ENCODE measurements at regions not wholly inside any gene's neighbourhood (a gene's known extent, or its start where the extent isn't known, plus 50 kb on each side); places are given as distances from the start of the nearest gene placed in this dataset.

GRCh38 chr19:46911456-46911855 is 50.7 kb downstream of the ARHGAP35 start:
- DNase-seq, result no peak
- H3K27me3 ChIP-seq (ENCODE audit: control insufficient read depth, insufficient read depth, low read length), result no peaks in the 10 kb centered on the region
- no peak overlapping the region for H3K27ac ChIP-seq (ENCODE audit: low read length)
- no peaks in the 10 kb centered on the region for H3K36me3 ChIP-seq (ENCODE audit: control insufficient read depth, insufficient read depth, low read length)
- H3K4me1 ChIP-seq (ENCODE audit: control insufficient read depth, insufficient read depth, low read length), result peaks cover 10% of the 10 kb centered on the region
- H3K4me3 ChIP-seq (ENCODE audit: low read length), result no peak overlapping the region
- H3K9me3 ChIP-seq (ENCODE audit: control insufficient read depth, low read depth, low read length), result no peaks in the 10 kb centered on the region

- Histone ChIP-seq H3K4me3 (ENCODE audit: low read length) (no peak overlapping the region), H3K9me3 (ENCODE audit: control insufficient read depth, low read depth, low read length) (no peaks in the 10 kb centered on the region), H3K4me1 (ENCODE audit: control insufficient read depth, insufficient read depth, low read length) (peaks cover 10% of the 10 kb centered on the region), H3K27ac (ENCODE audit: low read length) (no peak overlapping the region), H3K27me3 (ENCODE audit: control insufficient read depth, insufficient read depth, low read length) (no peaks in the 10 kb centered on the region), H3K36me3 (ENCODE audit: control insufficient read depth, insufficient read depth, low read length) (peaks cover under 1% of the 10 kb centered on the region)
- no peak for DNase-seq
- WGBS (ENCODE audit: insufficient coverage, low lambda C conversion rate), result no CpG with 5 or more reads among the region's 6 CpGs
Observed at GRCh38 chr19:46913198-46913851, 52.5 kb downstream of the ARHGAP35 start.

GRCh38 chr19:46913852-46914430 is 53.1 kb downstream of the ARHGAP35 start:
- DNase-seq, result peak in 1 of 2 donors; percentile 33
- H3K27ac ChIP-seq (ENCODE audit: low read length), result no peak overlapping the region

DNA sequence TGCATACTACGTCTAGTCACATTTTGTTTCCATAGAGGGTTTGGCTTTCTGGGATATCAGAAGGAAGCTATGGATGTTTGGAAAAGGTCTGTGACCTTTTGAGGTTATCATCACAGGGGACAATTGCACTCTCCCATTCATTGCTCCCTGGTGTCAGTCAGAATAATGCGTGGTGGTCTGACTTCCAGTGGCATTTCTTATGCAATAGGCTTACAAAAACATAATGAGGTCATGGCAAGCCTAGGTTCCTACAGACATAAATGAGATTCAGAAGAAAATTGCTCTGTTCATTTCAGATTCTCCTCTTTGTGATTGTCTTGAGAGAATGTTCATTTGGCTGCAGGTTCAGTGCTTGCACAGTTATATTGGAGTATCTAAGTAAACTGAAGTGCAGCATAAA is 54.6 kb downstream of the ARHGAP35 start:
- Histone ChIP-seq H3K9me3 (ENCODE audit: control insufficient read depth, low read depth, low read length) (no peaks in the 10 kb centered on the region), H3K4me1 (ENCODE audit: control insufficient read depth, insufficient read depth, low read length) (peaks cover 10% of the 10 kb centered on the region), H3K4me3 (ENCODE audit: low read length) (no peak overlapping the region), H3K27ac (ENCODE audit: low read length) (no peak overlapping the region), H3K36me3 (ENCODE audit: control insufficient read depth, insufficient read depth, low read length) (peaks cover 21% of the 10 kb centered on the region), H3K27me3 (ENCODE audit: control insufficient read depth, insufficient read depth, low read length) (no peaks in the 10 kb centered on the region)
- WGBS (ENCODE audit: insufficient coverage, low lambda C conversion rate), result no CpG with 5 or more reads among the region's 2 CpGs
- no peak for DNase-seq

More at GRCh38 chr19:46913852-46914430, 53.1 kb downstream of the ARHGAP35 start:
- peaks cover 10% of the 10 kb centered on the region for H3K4me1 ChIP-seq (ENCODE audit: control insufficient read depth, insufficient read depth, low read length)
- no CpG with 5 or more reads among the region's 4 CpGs for WGBS (ENCODE audit: insufficient coverage, low lambda C conversion rate)
- H3K36me3 ChIP-seq (ENCODE audit: control insufficient read depth, insufficient read depth, low read length), result peaks cover 6% of the 10 kb centered on the region
- no peaks in the 10 kb centered on the region for H3K27me3 ChIP-seq (ENCODE audit: control insufficient read depth, insufficient read depth, low read length)
- no peaks in the 10 kb centered on the region for H3K9me3 ChIP-seq (ENCODE audit: control insufficient read depth, low read depth, low read length)
- H3K4me3 ChIP-seq (ENCODE audit: low read length), result no peak overlapping the region

GRCh38 chr19:46917002-46917401 is 56.2 kb downstream of the ARHGAP35 start:
- DNase-seq, result no peak
- Histone ChIP-seq H3K27me3 (ENCODE audit: control insufficient read depth, insufficient read depth, low read length) (no peaks in the 10 kb centered on the region), H3K36me3 (ENCODE audit: control insufficient read depth, insufficient read depth, low read length) (peaks cover 37% of the 10 kb centered on the region), H3K4me1 (ENCODE audit: control insufficient read depth, insufficient read depth, low read length) (peaks cover 10% of the 10 kb centered on the region), H3K9me3 (ENCODE audit: control insufficient read depth, low read depth, low read length) (no peaks in the 10 kb centered on the region), H3K4me3 (ENCODE audit: low read length) (no peak overlapping the region), H3K27ac (ENCODE audit: low read length) (no peak overlapping the region)
- 100% methylated on average over 1 of the region's 5 CpGs for WGBS (ENCODE audit: insufficient coverage, low lambda C conversion rate)

GRCh38 chr19:46919324-46919723 is 58.5 kb downstream of the ARHGAP35 start:
- DNase-seq, result no peak
- Histone ChIP-seq H3K27ac (ENCODE audit: low read length) (no peak overlapping the region), H3K27me3 (ENCODE audit: control insufficient read depth, insufficient read depth, low read length) (no peaks in the 10 kb centered on the region), H3K36me3 (ENCODE audit: control insufficient read depth, insufficient read depth, low read length) (peaks cover 48% of the 10 kb centered on the region), H3K4me1 (ENCODE audit: control insufficient read depth, insufficient read depth, low read length) (peaks cover 6% of the 10 kb centered on the region), H3K4me3 (ENCODE audit: low read length) (no peak overlapping the region), H3K9me3 (ENCODE audit: control insufficient read depth, low read depth, low read length) (no peaks in the 10 kb centered on the region)
- WGBS (ENCODE audit: insufficient coverage, low lambda C conversion rate), result no CpG with 5 or more reads among the region's 8 CpGs

- Histone ChIP-seq H3K36me3 (ENCODE audit: control insufficient read depth, insufficient read depth, low read length) (peaks cover 48% of the 10 kb centered on the region), H3K27me3 (ENCODE audit: control insufficient read depth, insufficient read depth, low read length) (no peaks in the 10 kb centered on the region), H3K9me3 (ENCODE audit: control insufficient read depth, low read depth, low read length) (no peaks in the 10 kb centered on the region), H3K4me1 (ENCODE audit: control insufficient read depth, insufficient read depth, low read length) (peaks cover 16% of the 10 kb centered on the region), H3K27ac (ENCODE audit: low read length) (no peak overlapping the region), H3K4me3 (ENCODE audit: low read length) (no peak overlapping the region)
- no peak for DNase-seq
- WGBS (ENCODE audit: insufficient coverage, low lambda C conversion rate), result no CpG with 5 or more reads among the region's 14 CpGs
Observed at GRCh38 chr19:46920362-46920761, 59.6 kb downstream of the ARHGAP35 start.

- H3K27me3 ChIP-seq (ENCODE audit: control insufficient read depth, insufficient read depth, low read length), result no peaks in the 10 kb centered on the region
- no peak overlapping the region for H3K4me3 ChIP-seq (ENCODE audit: low read length)
- no peak for DNase-seq
- H3K4me1 ChIP-seq (ENCODE audit: control insufficient read depth, insufficient read depth, low read length), result peaks cover 22% of the 10 kb centered on the region
- no peaks in the 10 kb centered on the region for H3K9me3 ChIP-seq (ENCODE audit: control insufficient read depth, low read depth, low read length)
- no peak overlapping the region for H3K27ac ChIP-seq (ENCODE audit: low read length)
- 100% methylated on average over 1 of the region's 7 CpGs for WGBS (ENCODE audit: insufficient coverage, low lambda C conversion rate)
- peaks cover 48% of the 10 kb centered on the region for H3K36me3 ChIP-seq (ENCODE audit: control insufficient read depth, insufficient read depth, low read length)
Observed at GRCh38 chr19:46921071-46921470, 60.3 kb downstream of the ARHGAP35 start.

DNA sequence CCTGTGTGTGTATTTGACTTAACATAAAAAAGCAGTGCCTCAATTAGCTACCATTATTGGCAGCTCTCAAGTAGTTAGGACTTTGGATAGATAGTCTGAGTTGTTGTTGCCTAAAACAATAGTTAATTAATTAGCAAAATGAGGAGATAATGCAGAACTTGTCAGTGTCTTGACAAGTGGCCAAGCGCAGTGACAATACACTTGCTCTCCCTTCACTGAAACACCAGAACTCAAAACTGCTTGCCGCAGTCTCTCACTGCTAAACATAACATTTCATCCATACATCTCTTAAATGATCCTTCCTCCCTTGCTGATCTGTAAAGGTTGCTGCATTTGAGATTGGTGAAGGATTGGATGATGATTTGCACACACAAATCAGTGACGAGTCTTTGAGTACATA is 61.7 kb downstream of the ARHGAP35 start:
- H3K27ac ChIP-seq (ENCODE audit: low read length), result no peak overlapping the region
- WGBS (ENCODE audit: insufficient coverage, low lambda C conversion rate), result no CpG with 5 or more reads among the region's 3 CpGs
- H3K9me3 ChIP-seq (ENCODE audit: control insufficient read depth, low read depth, low read length), result no peaks in the 10 kb centered on the region
- no peaks in the 10 kb centered on the region for H3K27me3 ChIP-seq (ENCODE audit: control insufficient read depth, insufficient read depth, low read length)
- H3K4me1 ChIP-seq (ENCODE audit: control insufficient read depth, insufficient read depth, low read length), result peaks cover 30% of the 10 kb centered on the region
- H3K4me3 ChIP-seq (ENCODE audit: low read length), result no peak overlapping the region
- DNase-seq, result no peak
- peaks cover 51% of the 10 kb centered on the region for H3K36me3 ChIP-seq (ENCODE audit: control insufficient read depth, insufficient read depth, low read length)

DNA sequence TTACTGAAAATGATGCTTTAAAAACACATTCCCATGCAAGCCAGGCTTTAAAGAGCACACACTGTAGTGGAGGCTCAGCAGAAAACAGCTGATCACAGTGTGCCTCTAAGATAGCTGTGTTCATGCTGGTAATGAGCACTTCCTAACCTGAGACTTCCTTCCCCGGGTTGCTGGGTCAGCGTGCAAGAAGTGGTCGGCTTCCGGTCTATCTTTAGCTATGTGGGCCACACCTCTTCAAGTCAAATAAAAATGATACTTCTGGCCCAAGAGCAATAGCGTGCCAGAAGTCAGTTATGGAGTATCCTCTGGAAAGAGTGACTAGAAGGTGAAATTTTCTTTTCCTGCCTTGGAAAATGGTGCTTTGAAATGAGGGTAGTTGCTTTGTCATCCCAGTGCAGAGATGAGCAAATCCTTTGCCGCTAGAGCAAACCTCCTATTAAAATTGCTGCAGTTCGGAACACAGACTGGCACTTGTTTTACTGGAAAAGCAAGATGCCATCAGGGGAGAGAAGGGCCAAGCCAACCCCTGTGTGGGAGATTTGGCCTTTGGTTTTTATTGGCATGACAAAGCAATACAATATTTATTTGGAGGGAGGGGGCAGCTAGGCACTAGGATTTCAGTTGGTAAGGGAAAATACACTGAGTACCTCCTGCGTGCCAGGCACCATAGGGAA is 64.2 kb downstream of the ARHGAP35 start:
- peaks cover 34% of the 10 kb centered on the region for H3K36me3 ChIP-seq (ENCODE audit: control insufficient read depth, insufficient read depth, low read length)
- WGBS (ENCODE audit: insufficient coverage, low lambda C conversion rate), result no CpG with 5 or more reads among the region's 8 CpGs
- no peak overlapping the region for H3K4me3 ChIP-seq (ENCODE audit: low read length)
- peaks cover 30% of the 10 kb centered on the region for H3K4me1 ChIP-seq (ENCODE audit: control insufficient read depth, insufficient read depth, low read length)
- DNase-seq, result peak; percentile 40 to 69
- no peaks in the 10 kb centered on the region for H3K27me3 ChIP-seq (ENCODE audit: control insufficient read depth, insufficient read depth, low read length)
- H3K27ac ChIP-seq (ENCODE audit: low read length), result peak overlapping the region; percentile 82
- no peaks in the 10 kb centered on the region for H3K9me3 ChIP-seq (ENCODE audit: control insufficient read depth, low read depth, low read length)

Measured in large intestine (tissue), 3 donors.